Prostate gland (tissue), 2 donors: ENCODE measurements at regions not wholly inside any gene's neighbourhood (a gene's known extent, or its start where the extent isn't known, plus 50 kb on each side); places are given as distances from the start of the nearest gene placed in this dataset.

ENCODE experiments used
- POLR2A ChIP-seq: fragments of 450-650 bp; IDR thresholded peaks from one replicate; pipeline ENCODE4 v1.6.1; 2016; ENCODE audit warnings: antibody characterized with exemption, mild to moderate bottlenecking
- POLR2AphosphoS5 ChIP-seq: sonication (generic); formaldehyde crosslinking; IDR thresholded peaks from one replicate; pipeline ENCODE4 v1.6.1; 2017; ENCODE audit warnings: antibody characterized with exemption
- TF ChIP-seq, protein P1 (sequence below), 4 experiments: fragments of 200-600 bp in 2 of 4; fragments of 450-650 bp in 2 of 4; sonication (generic) in 2 of 4; IDR thresholded peaks; 1 replicate in 3 of 4; 2 replicates in 1 of 4; pipeline ENCODE4 v1.5.1; 2016 to 2019; ENCODE audit warnings: antibody characterized with exemption in 4 of 4, mild to moderate bottlenecking in 2 of 4, moderate library complexity in 2 of 4

DNA sequence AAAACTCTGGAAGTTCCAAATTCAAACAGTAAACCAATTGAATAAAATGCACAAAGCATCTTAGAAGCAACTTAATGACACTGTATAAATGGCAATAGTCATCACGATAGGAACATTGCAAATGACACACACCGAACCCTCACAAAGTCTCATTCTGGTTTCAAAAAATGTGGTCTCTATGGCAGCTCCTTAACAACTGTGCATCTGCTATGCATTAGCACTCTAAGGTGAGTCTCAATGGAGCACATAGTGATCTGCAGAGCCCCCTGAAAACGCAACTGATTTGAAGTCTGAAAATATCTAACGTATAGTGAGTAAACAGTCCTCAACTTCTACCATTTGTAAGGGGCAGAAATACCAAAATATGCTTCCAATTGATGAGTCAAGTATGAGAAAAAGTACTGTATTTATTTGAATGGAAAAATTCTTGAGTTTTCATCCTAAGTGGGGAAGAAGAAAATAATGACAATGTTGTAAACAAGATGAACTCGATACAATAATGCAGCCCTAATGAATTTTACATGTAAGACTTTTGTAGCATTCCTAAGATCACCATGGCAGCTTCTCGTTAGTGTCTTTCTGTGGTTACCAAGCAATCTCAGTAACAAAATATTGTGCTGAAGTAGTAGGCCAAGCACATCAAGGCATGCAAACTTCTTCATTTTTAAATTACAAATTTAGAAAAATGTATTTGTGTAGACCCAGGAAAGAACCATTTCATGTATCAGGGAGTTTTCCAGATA is 517.5 kb upstream of the FAM174A start:
- TF ChIP-seq, protein P1, sequence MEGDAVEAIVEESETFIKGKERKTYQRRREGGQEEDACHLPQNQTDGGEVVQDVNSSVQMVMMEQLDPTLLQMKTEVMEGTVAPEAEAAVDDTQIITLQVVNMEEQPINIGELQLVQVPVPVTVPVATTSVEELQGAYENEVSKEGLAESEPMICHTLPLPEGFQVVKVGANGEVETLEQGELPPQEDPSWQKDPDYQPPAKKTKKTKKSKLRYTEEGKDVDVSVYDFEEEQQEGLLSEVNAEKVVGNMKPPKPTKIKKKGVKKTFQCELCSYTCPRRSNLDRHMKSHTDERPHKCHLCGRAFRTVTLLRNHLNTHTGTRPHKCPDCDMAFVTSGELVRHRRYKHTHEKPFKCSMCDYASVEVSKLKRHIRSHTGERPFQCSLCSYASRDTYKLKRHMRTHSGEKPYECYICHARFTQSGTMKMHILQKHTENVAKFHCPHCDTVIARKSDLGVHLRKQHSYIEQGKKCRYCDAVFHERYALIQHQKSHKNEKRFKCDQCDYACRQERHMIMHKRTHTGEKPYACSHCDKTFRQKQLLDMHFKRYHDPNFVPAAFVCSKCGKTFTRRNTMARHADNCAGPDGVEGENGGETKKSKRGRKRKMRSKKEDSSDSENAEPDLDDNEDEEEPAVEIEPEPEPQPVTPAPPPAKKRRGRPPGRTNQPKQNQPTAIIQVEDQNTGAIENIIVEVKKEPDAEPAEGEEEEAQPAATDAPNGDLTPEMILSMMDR (IDR thresholded peaks at IDR 0.05) = no peak
- TF ChIP-seq POLR2AphosphoS5 = no peak
- TF ChIP-seq POLR2A = no peak
